Suppressor macrophage treated with lipopolysaccharide for 4 hours (primary cell): ENCODE measurements at regions not wholly inside any gene's neighbourhood (a gene's known extent, or its start where the extent isn't known, plus 50 kb on each side); places are given as distances from the start of the nearest gene placed in this dataset.

Source experiments
- DNase-seq: peaks from one replicate; pipeline ENCODE4 v3.0.0-alpha.2; 2020

DNA sequence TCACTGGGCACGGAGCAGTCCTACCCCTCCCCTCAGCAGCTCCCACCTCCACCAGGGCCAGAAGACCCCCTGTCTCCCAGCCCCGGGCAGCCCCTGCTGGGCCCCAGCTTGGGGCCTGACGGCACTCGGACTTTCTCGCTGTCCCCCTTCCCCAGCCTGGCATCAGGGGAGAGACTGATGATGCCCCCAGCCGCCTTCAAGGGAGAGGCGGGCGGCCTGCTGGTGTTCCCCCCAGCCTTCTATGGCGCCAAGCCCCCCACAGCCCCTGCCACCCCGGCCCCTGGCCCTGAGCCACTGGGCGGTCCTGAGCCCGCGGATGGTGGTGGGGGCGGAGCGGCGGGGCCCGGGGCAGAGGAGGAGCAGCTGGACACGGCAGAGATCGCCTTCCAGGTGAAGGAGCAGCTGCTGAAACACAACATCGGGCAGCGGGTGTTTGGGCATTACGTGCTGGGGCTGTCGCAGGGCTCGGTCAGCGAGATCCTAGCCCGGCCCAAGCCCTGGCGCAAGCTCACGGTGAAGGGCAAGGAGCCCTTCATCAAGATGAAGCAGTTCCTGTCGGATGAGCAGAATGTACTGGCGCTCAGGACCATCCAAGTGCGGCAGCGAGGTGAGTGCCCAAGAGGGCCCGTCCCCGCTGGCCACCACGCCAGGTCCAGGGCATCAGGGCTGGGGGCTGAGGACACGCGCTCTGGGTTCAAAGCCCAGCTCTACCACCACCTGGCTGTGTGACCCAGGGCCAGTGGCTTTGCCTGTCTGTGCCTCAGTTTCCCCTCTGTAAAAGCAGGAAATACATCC lies 58.6 kb downstream of the PHETA1 start:
- no peak for DNase-seq

DNA sequence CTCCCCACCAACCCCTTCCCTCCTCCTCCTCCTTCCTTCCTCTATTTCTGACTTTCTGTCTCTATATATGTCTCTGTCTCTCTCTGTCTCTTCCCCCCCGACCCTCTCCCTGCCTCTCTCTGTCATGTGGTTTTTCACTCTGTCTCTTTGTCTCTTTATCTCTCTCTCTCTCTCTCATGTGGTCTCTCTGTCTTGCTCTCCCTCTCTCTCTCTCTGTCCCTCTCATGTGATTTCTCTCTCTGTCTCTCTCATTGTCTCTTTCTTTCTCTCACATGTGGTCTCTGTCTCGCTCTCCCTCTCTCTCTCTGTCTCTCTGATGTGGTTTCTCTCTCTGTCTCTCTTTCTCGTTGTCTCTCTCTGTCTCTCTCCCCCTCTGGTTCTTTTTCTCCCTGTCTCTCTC lies 59.3 kb downstream of the PHETA1 start:
- no peak for DNase-seq

DNA sequence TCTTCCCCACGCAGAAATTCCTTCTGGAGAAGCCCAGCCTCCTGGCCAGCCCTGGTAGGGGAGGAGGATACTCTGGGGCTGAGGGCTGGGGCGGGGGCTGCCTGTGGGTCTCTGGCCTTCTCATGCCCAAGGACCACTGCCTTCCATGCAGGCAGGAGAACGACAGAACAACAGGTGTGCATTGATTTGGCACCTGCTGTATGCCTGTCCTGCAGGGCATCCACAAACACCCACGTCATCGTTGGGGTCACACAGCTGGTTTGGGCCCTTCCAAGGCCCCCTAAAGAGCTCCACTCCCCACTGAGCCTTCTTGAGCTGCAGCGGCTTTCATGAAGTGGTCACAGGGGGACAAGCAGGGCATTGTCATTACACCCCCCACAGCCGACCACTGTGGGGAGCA lies 60.4 kb downstream of the PHETA1 start:
- DNase-seq = no peak

DNA sequence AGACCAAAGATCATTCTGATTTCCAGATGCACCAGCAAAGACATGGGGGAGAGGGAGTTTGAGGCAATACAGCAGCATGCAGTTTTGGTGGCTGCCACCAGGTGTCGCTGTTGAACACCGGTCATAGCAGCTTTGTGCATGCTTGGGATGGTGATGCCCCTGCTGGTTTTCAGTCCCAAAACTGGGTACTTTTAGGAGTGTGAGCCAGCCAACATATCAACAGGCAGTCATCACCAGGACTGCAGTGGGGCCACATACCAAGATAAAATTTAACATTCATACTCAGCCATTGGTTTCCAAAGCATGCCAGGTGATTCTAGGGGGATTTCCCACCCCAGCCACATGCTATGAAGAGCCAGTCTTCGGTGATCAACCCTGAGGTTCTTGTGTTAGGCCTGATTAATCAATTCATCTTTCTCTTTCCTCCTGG lies 64.2 kb downstream of the PHETA1 start:
- DNase-seq = peak; percentile 46

DNA sequence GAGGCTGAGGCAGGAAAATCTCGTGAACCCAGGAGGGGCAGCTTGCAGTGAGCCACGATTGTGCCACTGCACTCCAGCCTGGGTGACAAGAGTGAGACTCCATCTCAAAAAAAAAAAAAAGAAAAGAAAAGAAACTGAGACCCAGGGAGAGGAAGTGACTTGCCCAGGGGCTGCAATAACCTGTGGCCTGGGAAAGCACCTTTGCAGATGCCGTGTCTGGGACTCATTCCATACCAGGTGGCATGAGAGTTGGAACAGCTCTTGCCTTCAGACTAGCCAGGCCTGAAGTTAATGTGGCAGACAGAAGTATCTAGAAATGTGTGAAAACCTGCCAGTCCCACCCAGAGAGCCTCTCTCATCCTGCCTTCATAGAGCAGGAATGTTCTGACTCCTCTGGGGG lies 65.4 kb downstream of the PHETA1 start:
- DNase-seq = no peak

DNA sequence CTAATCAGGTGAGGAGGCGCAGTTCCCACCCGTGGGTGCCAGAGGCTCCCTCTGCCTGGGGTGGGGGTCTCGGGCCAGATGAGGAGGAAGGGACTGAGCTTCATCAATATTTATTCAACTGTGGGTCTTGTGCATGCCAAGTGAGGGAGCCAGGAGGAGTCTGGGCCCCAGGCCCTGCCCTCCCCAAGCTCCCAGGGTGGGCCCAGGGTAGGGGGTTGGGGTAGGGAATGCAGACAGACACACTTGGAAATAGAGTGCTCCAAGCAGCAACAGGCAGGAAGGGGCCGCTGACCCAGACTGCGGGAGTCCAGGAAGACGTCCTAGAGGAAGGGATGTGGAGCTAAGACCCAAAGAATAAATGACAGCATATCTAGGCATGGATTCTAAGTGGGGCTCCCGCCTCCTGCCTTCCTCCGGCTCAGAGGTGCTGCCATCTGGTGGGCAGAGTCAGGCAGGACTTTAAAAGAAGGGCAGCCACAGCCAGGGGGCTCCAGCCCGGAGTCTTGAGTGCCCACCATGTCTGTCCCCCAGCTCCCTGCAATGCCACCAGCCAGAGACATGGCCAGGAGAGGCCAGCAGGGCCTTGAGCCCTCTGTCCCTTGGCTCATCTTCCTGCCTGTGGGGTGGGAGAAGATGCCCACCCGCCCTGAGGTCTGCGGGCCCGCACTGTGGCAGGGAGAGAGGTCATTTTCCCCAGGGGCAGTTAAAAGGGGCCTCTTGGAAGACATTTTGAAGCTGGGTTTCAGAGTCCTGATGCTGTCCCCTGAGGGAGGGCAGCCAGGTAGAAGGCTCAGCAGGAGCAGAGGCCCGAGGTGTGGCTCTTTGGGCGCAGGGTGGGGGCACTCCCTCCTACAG lies 70.1 kb downstream of the PHETA1 start:
- DNase-seq = peak; percentile 73

DNA sequence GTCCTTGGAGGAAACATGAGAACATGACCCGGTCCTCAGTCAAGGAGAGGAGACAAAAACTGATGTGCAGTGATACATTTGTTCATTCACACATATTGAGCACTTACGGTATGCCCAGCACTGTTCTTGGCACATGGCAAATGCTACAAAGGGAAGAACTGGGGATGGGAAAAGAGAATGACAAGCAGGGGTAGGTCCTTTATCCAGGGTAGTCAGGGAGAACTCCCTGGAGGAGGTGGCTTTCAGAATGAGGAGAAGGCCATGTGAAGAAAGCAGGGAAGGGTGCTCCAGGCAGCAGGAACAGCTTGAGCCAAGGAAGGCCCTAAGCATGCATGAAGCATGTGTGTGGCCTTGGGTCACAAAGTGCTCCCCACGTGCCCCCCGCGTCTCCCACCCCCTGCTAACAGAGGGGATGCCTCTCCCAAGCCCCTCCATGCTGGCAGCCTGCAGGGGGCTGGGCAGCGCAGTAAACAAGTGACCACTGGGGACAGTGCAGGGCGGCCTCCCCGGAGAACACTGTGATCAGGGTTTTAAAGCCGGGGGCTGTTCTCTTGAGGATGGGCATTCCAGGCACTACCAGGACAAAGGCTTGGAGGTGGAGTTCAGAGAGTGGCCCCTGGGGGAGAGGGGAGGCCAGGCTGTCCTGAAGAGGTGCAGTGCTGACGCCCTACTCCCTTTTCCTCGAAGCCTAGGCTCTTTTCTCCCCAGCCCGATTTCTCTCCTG lies 71.0 kb downstream of the PHETA1 start:
- DNase-seq = no peak

DNA sequence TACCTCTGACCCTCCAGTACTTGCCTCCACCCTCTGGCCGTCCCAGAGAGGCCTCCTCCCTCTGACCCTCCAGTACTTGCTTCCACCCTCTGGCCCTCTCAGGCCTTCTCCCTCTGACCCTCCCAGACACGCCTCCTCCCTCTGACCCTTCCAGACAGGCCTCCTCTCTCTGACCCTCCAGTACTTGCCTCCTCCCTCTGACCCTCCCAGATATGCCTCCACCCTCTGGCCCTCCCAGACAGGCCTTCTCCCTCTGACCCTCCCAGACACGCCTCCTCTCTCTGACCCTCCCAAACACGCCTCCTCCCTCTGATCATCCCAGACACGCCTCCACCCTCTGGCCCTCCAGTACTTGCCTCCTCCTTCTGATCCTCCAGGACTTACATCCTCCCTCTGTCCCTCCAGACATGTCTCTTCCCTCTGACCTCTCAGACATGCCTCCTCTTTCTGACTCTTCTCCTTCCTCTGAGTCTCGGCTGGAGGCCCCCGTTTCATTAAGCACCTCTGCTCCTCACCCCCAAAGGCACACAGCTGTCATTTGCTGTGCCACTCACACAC lies 71.9 kb downstream of the PHETA1 start:
- DNase-seq = no peak

DNA sequence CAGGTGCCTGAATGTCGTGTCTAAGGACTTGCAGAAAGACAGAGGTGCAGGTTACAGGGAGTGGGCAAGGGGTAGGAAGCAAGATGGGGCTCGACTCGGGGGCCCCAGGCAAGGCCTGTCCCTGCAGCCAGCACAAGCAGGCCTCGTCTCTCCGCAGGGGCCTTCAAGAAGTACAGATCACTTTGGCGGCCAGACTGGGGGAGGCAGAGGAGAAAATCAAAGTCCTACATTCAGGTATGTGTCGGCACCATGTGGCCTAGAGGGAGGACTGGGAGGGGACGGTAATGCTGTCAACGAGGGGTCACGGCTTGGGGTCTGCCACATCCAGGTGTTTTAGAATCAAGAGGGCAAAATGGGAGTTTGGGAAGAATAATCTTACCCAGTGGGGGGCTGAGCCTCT lies 73.7 kb downstream of the PHETA1 start:
- DNase-seq = no peak

DNA sequence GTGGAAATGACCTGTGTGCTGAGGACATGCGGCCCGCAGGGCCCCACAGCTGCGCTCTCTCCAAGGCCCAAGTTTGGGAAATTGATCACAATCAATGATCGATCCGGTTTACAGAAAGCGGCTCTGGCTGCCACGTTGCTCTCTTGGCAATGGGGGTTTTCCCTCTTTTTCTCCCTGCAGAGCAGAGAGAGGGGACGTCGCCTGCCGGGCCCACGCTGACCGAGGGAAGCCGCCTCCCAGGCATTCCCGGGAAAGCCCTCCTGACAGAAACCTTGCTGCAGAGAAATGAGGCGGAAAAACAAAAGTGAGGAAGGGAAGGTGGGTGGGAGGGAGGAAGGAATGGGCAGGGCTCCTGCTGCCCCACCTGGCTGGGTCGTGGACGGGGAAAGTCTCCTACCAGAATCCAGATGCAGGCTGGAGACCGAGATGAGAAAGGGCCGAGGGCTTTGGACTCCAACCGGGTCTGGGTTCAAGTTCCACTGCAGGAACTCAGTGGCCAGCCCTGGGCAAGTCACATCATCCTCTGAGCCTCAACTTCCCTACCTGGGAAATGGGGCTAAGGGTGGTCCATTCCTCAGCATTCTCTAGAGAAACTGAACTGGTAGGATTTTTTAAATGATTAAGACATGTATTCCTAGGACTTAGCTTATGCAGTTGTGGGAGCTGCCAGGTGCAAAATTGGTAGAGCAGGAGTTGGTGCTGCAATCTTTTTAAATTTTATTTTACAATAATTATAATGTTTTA lies 75.5 kb downstream of the PHETA1 start:
- no peak for DNase-seq

DNA sequence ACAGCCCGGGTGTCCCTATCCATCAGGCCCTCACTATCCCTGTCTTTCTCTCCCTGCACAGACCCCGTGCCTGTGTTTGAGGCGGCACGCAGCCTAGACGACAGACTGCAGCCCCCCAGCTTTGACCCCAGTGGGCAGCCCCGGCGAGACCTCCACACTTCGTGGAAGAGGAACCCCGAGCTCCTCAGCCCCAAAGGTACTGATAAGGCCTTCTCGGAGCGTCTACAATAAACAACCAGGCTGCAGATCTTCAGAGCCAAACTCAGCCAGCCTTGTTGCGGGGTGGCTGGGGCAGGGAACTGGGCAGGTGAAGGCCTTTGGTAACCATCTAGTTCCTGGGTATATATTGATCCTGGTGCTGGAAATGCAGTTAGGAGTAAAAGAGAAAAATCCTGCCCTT lies 77.5 kb downstream of the PHETA1 start:
- no peak for DNase-seq

DNA sequence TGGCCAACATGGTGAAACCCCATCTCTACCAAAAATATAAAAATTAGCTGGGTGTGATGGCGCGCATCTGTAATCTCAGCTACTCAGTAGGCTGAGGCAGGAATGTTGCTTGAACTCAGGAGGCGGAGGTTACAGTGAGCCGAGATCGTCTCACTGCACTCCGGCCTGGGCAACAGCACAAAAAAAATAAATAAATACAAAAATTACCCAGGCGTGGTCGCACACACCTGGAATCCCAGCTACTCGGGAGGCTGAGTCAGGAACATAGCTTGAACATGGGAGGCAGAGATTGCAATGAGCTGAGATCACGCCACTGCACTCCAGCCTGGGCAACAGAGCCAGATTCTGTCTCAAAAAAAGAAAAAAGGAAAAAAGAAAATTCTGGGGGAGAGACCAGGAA lies 80.1 kb downstream of the PHETA1 start:
- no peak for DNase-seq

DNA sequence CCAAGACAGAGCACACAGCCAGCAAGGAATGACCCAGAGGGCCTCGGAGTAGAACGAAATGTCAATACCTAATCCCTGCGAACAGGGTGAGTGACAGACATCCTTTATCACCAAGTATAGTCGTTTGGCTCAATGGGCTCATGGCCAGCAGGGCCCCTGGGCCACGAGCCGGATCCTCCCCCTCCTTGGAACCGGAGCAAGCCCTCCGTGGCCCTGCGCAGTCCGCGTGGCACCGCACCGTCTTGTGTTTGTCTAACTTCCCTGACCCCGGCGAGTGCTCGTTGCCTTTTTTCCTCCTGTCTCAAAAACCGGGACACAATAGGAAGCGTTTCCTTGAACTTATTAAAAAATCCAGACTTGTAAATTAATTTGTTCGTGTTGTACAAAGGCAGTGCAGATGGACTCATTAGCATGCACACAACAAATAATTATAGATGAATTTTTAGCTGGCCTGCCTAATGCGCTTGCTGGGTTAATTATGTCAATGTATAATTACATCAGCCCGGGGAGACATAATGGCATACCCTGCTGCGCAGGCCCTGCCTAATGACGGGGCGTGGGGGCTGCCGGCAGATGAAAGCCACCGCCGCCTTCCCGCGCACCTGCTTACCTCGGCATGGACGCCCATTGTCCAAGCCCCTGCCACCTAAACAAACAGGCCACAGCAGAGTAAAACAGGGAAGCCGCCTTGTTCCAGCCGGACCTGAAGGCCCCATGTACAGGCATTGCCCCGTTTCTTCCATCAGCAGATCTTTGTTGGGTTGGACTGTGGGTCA lies 81.6 kb downstream of the PHETA1 start:
- DNase-seq = no peak

DNA sequence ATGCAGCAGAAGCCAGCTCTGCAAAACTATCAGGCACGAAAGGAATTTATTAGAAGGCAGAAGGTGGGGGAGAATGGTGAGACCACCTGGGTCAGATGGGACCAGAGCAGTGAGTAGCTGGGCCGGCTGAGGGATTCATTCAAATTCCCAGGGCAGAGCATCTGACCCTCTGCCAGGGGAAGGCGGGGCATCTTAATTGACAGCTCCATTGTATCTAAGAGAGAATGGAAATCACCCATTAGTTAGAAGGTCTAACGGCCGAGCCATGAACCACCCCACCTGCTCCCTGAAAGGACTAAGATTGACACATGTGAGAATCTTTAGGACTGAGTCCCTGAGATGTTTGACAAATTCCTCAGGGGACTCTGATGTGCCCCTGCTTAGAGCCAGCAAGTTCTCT lies 83.7 kb downstream of the PHETA1 start:
- no peak for DNase-seq

DNA sequence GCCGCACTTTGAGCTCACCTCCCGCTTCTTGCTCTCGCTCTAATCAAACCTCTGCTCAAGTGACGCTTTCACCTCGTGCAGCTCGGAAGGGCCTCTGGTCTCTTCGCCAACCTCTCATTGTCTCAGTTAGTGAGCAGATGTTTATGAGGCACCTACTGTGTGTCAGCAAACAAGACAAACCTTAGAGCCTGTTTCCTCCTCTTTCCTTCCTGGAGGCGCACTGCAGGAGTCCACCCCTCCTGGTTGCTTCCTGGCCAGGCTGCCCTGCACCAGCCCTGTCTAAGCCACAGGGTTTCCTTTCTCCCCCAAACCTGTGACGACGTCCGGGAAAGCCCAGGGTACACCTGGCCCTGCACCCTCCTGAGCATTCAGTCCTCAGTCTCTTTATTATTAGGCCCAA lies 84.2 kb downstream of the PHETA1 start:
- DNase-seq = no peak

DNA sequence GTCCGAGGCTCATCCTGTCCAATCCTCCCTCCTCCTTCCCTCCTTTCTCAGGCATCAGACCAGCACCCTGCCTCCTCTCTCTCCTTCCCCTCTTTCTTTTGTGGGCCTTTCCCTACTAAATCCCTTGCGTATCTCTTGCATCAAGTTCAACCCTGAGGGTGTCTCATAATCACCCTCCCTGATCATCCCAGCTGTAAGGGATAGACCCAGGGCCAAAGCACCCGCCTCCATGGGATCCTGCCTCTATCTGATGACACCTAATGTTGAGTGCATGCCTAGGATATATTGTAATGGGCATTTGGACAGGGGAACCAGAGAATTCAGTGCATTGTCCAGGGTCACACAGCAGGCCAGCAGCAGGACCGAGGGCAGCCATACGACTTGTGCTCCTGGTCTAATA lies 84.9 kb downstream of the PHETA1 start:
- DNase-seq = peak; percentile 19

DNA sequence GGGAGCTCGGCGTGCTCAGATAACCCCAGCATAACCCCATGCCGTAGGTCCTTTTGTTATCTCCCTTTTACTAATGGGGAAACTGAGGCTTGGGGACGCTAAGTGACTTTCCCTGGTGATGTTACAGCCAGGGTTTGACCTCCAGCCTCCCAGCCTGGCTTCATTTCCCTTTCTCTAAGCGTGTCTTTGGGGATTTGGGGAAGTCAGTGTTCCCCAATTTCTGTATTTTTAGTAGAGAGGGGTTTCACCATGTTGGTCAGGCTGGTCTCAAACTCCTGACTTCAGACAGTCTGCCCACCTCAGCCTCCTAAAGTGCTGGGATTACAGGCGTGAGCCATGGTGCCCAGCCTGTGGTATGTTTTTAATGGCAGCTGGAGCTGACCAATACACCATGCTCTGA lies 85.4 kb downstream of the PHETA1 start:
- peak; percentile 11 for DNase-seq

DNA sequence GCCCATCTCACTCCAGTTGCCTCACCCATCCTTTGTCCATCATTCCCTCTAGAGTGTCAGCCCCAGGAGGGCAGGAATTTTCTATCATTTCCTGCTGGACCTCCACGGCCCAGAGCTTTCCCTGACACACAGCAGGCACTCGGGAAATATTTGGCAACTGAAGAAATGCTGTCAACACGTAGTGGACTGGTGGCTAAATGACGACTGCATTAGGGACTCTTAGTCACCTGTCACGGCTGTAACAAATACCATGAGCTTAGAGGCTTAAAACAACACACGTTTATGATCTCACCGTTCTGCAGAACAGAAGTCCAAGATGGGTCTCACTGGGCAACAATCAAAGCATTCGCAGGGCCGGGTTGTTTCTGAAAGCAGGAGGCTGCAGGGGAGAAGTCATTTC lies 91.3 kb downstream of the PHETA1 start:
- no peak for DNase-seq

DNA sequence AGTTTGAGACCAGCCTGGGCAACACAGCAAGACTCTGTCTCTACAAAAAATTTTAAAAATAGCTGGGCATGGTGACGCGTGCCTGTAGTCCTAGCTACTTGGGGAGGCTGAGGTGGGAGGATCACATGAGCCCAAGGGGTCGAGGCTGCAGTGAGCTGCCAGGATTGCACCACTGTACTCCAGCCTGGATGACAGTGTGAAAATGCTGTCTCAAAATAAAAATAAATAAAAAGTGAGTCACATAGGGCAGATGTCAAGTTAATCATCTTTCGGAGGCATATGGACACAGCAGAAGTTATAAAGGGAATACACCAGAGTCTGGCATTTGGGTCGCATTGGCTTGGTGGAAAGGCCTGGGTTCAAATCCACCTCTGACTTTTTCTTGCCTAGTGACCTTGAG lies 92.7 kb downstream of the PHETA1 start:
- DNase-seq = peak; percentile 50

DNA sequence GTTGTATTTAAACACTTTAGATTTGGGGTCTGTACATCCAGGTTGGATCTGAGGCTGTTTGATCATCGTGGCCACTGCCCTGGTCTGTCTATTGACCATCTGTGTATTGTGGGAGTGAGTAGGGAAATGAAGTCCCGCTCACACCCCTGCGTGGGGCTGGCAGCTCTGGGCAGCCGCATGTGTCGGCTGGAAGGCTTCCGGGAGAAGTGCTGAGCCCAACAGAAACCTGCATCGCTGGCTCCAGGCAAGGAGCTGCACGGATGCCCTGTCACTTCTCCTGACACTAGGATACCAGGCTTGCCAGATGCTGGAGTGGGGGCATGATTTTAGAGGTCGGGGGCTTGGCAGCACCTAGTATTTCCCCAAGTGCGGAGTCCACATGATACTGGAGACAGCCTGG lies 93.6 kb downstream of the PHETA1 start:
- no peak for DNase-seq

DNA sequence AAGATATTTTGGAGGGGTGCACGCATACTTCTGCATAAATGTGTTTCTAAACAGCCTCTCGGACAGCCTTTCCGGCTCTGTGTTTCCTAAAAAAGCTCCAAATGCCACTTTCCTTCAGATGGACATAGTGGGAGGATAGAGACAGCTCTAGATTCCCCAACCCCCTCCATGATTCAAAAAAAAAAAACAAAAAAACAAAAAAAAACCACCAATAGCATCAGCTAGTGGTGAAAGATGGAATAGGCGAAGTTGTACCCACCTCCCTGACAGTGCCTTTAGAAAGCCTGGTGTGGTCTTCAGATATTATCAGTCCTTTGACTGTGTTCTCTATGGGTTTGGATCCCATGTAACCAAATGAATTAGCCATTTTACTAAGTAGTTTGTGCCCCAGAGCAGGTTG lies 94.1 kb downstream of the PHETA1 start:
- no peak for DNase-seq
